GM12878 (cell line): ENCODE measurements at regions not wholly inside any gene's neighbourhood (a gene's known extent, or its start where the extent isn't known, plus 50 kb on each side); places are given as distances from the start of the nearest gene placed in this dataset.

Source experiments
- ATAC-seq: fragments of 200-7000 bp; cut with Tn5 transposase; 3 replicates; pipeline ENCODE4 v1.9.1; 2020; ENCODE audit warnings: mild to moderate bottlenecking, moderate library complexity
- BruUV-seq: library from RNA; stranded (reverse); fragments of 400-500 nt; replicated peaks from 2 replicates; lab custom pipeline; 2021; lab: Mats Ljungman, UMichigan
- CTCF ChIA-PET: fragments of 300-600 bp; sonication (Branson Sonifier 250); formaldehyde crosslinking; extraction: SDS; loops from one replicate; lab custom pipeline; 2021; ENCODE audit warnings: inconsistent platforms; lab: Yijun Ruan, JAX
- POLR2A ChIA-PET: fragments of 350-600 bp; formaldehyde crosslinking; extraction: SDS; loops from one replicate; lab custom pipeline; 2021; ENCODE audit warnings: inconsistent platforms; lab: Charles Lee
- RAD21 ChIA-PET: fragments of 300-600 bp; sonication (Branson Sonifier 250); formaldehyde crosslinking; loops from one replicate; lab custom pipeline; 2023; ENCODE audit warnings: antibody characterized with exemption; ENCODE audit not compliant: unreplicated experiment; lab: Charles Lee
- SMC1A ChIA-PET: fragments of 300-600 bp; sonication (Branson Sonifier 250); formaldehyde crosslinking; loops from one replicate; lab custom pipeline; 2023; ENCODE audit not compliant: unreplicated experiment, uncharacterized antibody; lab: Charles Lee
- DNase-seq: peaks from one replicate; pipeline ENCODE4 v3.0.0-alpha.2; 2011; ENCODE audit warnings: low read depth, low spot score
- FAIRE-seq: peaks from 3 replicates; lab custom pipeline; 2011; peaks lifted over from hg19 to GRCh38; lab: Jason Lieb, UNC
- H2AFZ ChIP-seq: 2 replicates; pipeline ENCODE4 v1.6.0; 2011; ENCODE audit warnings: low read depth, low read length, control low read depth; ENCODE audit not compliant: control insufficient read depth
- H3K27ac ChIP-seq: 2 replicates; pipeline ENCODE4 v1.5.1; 2011; ENCODE audit warnings: control low read depth; ENCODE audit not compliant: control insufficient read depth, insufficient read depth
- H3K27me3 ChIP-seq, 2 experiments: replicated peaks in 1 of 2; 2 replicates each; pipeline versions ENCODE4 v1.6.0 to v1.6.1; 2011; ENCODE audit warnings: low read length in 1 of 2; ENCODE audit not compliant: control insufficient read depth in 2 of 2, insufficient read depth in 2 of 2
- H3K36me3 ChIP-seq, 2 experiments: 2 replicates each; pipeline ENCODE4 v1.5.1; 2011; ENCODE audit warnings: low read length in 1 of 2; ENCODE audit not compliant: control insufficient read depth in 2 of 2, insufficient read depth in 2 of 2
- H3K4me1 ChIP-seq: 2 replicates; pipeline ENCODE4 v1.6.1; 2011; ENCODE audit warnings: mild to moderate bottlenecking, low read length, moderate library complexity, mixed read lengths; ENCODE audit not compliant: control insufficient read depth, insufficient read depth
- H3K4me2 ChIP-seq: 2 replicates; pipeline ENCODE4 v1.6.0; 2011; ENCODE audit warnings: control low read depth; ENCODE audit not compliant: control insufficient read depth, insufficient read depth
- H3K4me3 ChIP-seq: fragments of 200-600 bp; sonication (generic); 2 replicates; pipeline ENCODE4 v1.5.1; 2016
- H3K79me2 ChIP-seq: 2 replicates; pipeline ENCODE4 v1.6.0; 2011; ENCODE audit warnings: low read length; ENCODE audit not compliant: control insufficient read depth, insufficient read depth
- H3K9ac ChIP-seq: 2 replicates; pipeline ENCODE4 v1.8.0; 2011; ENCODE audit warnings: low read length, control low read depth, mixed read lengths; ENCODE audit not compliant: control insufficient read depth, insufficient read depth
- H3K9me3 ChIP-seq: replicated peaks from 3 replicates; pipeline ENCODE4 v1.5.1; 2011; ENCODE audit warnings: mild to moderate bottlenecking, low read length; ENCODE audit not compliant: control insufficient read depth, insufficient read depth
- H4K20me1 ChIP-seq: 2 replicates; pipeline ENCODE4 v1.6.0; 2011; ENCODE audit not compliant: control insufficient read depth, insufficient read depth
- KAT2A ChIP-seq: conservative IDR thresholded peaks from 2 replicates; pipeline ENCODE4 v1.6.1; 2011; ENCODE audit warnings: low read depth, low read length; ENCODE audit not compliant: control insufficient read depth
- MTA2 ChIP-seq: fragments of 450-650 bp; IDR thresholded peaks from 2 replicates; pipeline ENCODE4 v1.6.1; 2016; ENCODE audit warnings: low read depth, mild to moderate bottlenecking, moderate library complexity
- NBN ChIP-seq: fragments of 450-650 bp; IDR thresholded peaks from 2 replicates; pipeline ENCODE4 v1.6.1; 2016
- PAX8 ChIP-seq: fragments of 450-650 bp; IDR thresholded peaks from 2 replicates; pipeline ENCODE4 v1.6.1; 2017; ENCODE audit warnings: mild to moderate bottlenecking, moderate library complexity
- SREBF1 ChIP-seq: IDR thresholded peaks from 2 replicates; pipeline ENCODE4 v1.6.1; 2012; ENCODE audit warnings: mild to moderate bottlenecking, low read length
- SREBF2 ChIP-seq: IDR thresholded peaks from 2 replicates; pipeline ENCODE4 v1.6.1; 2012; ENCODE audit warnings: mild to moderate bottlenecking, low read length
- TAF1 ChIP-seq: IDR thresholded peaks from 2 replicates; pipeline ENCODE4 v1.6.1; 2011; ENCODE audit warnings: mild to moderate bottlenecking, low read depth, low read length, borderline replicate concordance
- WGBS: methylation state at CpG from one replicate; pipeline ENCODE4 v1.1.6; 2016; ENCODE audit warnings: low lambda C conversion rate; ENCODE audit not compliant: insufficient replicate concordance, insufficient coverage; ENCODE audit errors: missing lambda C conversion rate; 5-methylcytosine and 5-hydroxymethylcytosine counted together
- in situ Hi-C: fragments of 300-500 bp; cut with MboI; formaldehyde crosslinking; loops from 9 replicates; pipeline ENCODE4 v1.14.3; 2018; ENCODE audit warnings: mixed read lengths
- intact Hi-C: fragments of 100-400 bp; cut with micrococcal nuclease; formaldehyde crosslinking; loops from one replicate; pipeline ENCODE4 v1.14.2; 2022; ENCODE audit not compliant: unreplicated experiment
- TF ChIP-seq, protein P1 (sequence below): fragments of 450-650 bp; IDR thresholded peaks from 2 replicates; pipeline ENCODE4 v1.6.1; 2017; ENCODE audit warnings: antibody characterized with exemption, mild to moderate bottlenecking, moderate library complexity
- TF ChIP-seq, protein P2 (sequence below): IDR thresholded peaks from 2 replicates; pipeline ENCODE4 v1.6.1; 2012; ENCODE audit warnings: low read depth, low read length, improper control_type of control experiment

DNA sequence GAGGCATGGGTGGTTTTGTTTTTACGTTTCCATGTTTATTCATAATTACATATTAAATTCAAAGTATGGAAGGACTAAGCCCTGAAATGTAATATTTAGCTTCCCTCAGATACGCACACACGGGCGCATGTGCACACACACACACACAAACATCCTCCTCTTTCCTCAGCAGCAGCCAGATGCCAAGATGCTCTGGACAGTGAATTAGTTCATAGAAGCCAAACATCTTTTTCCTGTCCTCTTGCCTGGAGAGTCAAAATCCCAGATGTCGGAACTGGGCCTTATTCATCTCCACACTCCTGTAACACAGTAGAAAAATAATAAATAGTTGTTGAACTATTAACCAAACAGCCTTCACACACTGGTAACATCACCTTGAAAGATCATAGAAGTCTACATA lies 273.1 kb downstream of the SP3 start (continued):
- TF ChIP-seq, protein P1, sequence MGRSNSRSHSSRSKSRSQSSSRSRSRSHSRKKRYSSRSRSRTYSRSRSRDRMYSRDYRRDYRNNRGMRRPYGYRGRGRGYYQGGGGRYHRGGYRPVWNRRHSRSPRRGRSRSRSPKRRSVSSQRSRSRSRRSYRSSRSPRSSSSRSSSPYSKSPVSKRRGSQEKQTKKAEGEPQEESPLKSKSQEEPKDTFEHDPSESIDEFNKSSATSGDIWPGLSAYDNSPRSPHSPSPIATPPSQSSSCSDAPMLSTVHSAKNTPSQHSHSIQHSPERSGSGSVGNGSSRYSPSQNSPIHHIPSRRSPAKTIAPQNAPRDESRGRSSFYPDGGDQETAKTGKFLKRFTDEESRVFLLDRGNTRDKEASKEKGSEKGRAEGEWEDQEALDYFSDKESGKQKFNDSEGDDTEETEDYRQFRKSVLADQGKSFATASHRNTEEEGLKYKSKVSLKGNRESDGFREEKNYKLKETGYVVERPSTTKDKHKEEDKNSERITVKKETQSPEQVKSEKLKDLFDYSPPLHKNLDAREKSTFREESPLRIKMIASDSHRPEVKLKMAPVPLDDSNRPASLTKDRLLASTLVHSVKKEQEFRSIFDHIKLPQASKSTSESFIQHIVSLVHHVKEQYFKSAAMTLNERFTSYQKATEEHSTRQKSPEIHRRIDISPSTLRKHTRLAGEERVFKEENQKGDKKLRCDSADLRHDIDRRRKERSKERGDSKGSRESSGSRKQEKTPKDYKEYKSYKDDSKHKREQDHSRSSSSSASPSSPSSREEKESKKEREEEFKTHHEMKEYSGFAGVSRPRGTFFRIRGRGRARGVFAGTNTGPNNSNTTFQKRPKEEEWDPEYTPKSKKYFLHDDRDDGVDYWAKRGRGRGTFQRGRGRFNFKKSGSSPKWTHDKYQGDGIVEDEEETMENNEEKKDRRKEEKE: no peak
- TF ChIP-seq KAT2A (no peak), SREBF2 (no peak), TAF1 (no peak), PAX8 (no peak), MTA2 (no peak), NBN (no peak)
- TF ChIP-seq, protein P2, sequence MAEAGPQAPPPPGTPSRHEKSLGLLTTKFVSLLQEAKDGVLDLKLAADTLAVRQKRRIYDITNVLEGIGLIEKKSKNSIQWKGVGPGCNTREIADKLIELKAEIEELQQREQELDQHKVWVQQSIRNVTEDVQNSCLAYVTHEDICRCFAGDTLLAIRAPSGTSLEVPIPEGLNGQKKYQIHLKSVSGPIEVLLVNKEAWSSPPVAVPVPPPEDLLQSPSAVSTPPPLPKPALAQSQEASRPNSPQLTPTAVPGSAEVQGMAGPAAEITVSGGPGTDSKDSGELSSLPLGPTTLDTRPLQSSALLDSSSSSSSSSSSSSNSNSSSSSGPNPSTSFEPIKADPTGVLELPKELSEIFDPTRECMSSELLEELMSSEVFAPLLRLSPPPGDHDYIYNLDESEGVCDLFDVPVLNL: no peak

GRCh38 chr2:173693044-173693589 lies 272.1 kb downstream of the SP3 start:
- ChIA-PET POLR2A (no interaction called here), SMC1A (interaction anchor here (0.5 kb wide), 1 partner anchor 68 kb away, joined by 3 read pairs; no protein-coding TSS in a partner anchor), RAD21 (no interaction called here), CTCF (interaction anchor here (0.6 kb wide), 1 partner anchor 80 kb away, joined by 3 read pairs; no protein-coding TSS in a partner anchor)
- Histone ChIP-seq H3K4me3 (no peak overlapping the region), H3K27me3 (no peaks in the 10 kb centered on the region), H3K9me3 (no peaks in the 10 kb centered on the region), H4K20me1 (no peaks in the 10 kb centered on the region), H3K4me2 (no peak overlapping the region), H3K79me2 (no peaks in the 10 kb centered on the region), H3K9ac (no peak overlapping the region), H3K27ac (no peak overlapping the region), H3K4me1 (no peaks in the 10 kb centered on the region), H2AFZ (no peak overlapping the region), H3K36me3 (no peaks in the 10 kb centered on the region)
- no peak for DNase-seq
- FAIRE-seq: no peak
- no TSS peak for BruUV-seq
- WGBS: 4% methylated on average over 5 of the region's 5 CpGs
- TF ChIP-seq SREBF1: no peak
- intact Hi-C loops (no loop called here), in situ Hi-C loops (no loop called here)
- ATAC-seq: no peak
